WTC11 (cell line): ENCODE measurements at regions not wholly inside any gene's neighbourhood (a gene's known extent, or its start where the extent isn't known, plus 50 kb on each side); places are given as distances from the start of the nearest gene placed in this dataset.

ENCODE experiments used
- CTCF ChIP-seq: fragments of 200-600 bp; IDR thresholded peaks from 2 replicates; pipeline ENCODE4 v1.8.0; 2022; ENCODE audit warnings: antibody characterized with exemption
- IRF2 ChIP-seq: sonication (generic); formaldehyde crosslinking; IDR thresholded peaks from 2 replicates; pipeline ENCODE4 v1.8.0; 2022; ENCODE audit warnings: low read depth, missing genetic modification reagents, borderline replicate concordance
- KAT7 ChIP-seq: sonication (generic); formaldehyde crosslinking; IDR thresholded peaks from 2 replicates; pipeline ENCODE4 v1.8.1; 2023; ENCODE audit warnings: missing genetic modification reagents, mild to moderate bottlenecking, borderline replicate concordance
- NFYB ChIP-seq: sonication (generic); formaldehyde crosslinking; conservative IDR thresholded peaks from 2 replicates; pipeline ENCODE4 v1.8.0; 2022; ENCODE audit warnings: low read depth, missing genetic modification reagents
- NR2C2 ChIP-seq: sonication (generic); formaldehyde crosslinking; IDR thresholded peaks from 2 replicates; pipeline ENCODE4 v1.8.0; 2022; ENCODE audit warnings: mild to moderate bottlenecking, missing genetic modification reagents

GRCh38 chr11:116357784-116358544 lies 414.8 kb downstream of the BUD13 start:
- TF ChIP-seq CTCF (peak; percentile 92), IRF2 (CRISPR knock-in tag) (no peak), NR2C2 (CRISPR knock-in tag) (no peak), NFYB (CRISPR knock-in tag) (no peak), KAT7 (CRISPR knock-in tag) (no peak)
